ENCODE measurements at regions not wholly inside any gene's neighbourhood (a gene's known extent, or its start where the extent isn't known, plus 50 kb on each side); places are given as distances from the start of the nearest gene placed in this dataset.

GRCh38 chr3:153783741-153784480, 337.3 kb upstream of the ARHGEF26 start:
- TF ChIP-seq HDAC2 (IDR thresholded peaks at IDR 0.05) (no peak), ZC3H11A (IDR thresholded peaks at IDR 0.05) (no peak), CBX8 (IDR thresholded peaks at IDR 0.05) (no peak), KDM1A (IDR thresholded peaks at IDR 0.05; ENCODE audit: low read depth) (no peak), E2F6 (IDR thresholded peaks at IDR 0.05; ENCODE audit: borderline replicate concordance, low read depth) (no peak), HMGXB4 (CRISPR knock-in tag; IDR thresholded peaks at IDR 0.05; ENCODE audit: borderline replicate concordance) (no peak), ATOH8 (CRISPR knock-in tag; IDR thresholded peaks at IDR 0.05; ENCODE audit: low read depth) (no peak), SMC3 (IDR thresholded peaks at IDR 0.05) (no peak), NFE2L2 (conservative IDR thresholded peaks at IDR 0.05; ENCODE audit: low read length) (no peak), RCOR1 (IDR thresholded peaks at IDR 0.05; ENCODE audit: low read depth, low read length) (no peak), MAFK (IDR thresholded peaks at IDR 0.05; ENCODE audit: partially characterized antibody) (no peak), TFCP2L1 (CRISPR knock-in tag; IDR thresholded peaks at IDR 0.05) (no peak), CEBPB (IDR thresholded peaks at IDR 0.05) (no peak), ZSCAN20 (CRISPR knock-in tag; IDR thresholded peaks at IDR 0.05) (no peak), ESRRA (IDR thresholded peaks at IDR 0.05; ENCODE audit: borderline replicate concordance, low read length) (no peak), PBX3 (IDR thresholded peaks at IDR 0.05) (no peak)
- no peak for ATAC-seq
- POLR2A ChIA-PET: no interaction called here

GRCh38 chr3:153785901-153786300, 335.3 kb upstream of the ARHGEF26 start:
- DNase-seq (ENCODE audit: low read depth in 1 of 2, low spot score in 1 of 2) (peak in 1 of 2 experiments; percentile 9), ATAC-seq (no peak), FAIRE-seq (no peak)
- H3K27ac ChIP-seq: no peak overlapping the region
- CTCF ChIA-PET: interaction anchor here (2.0 kb wide), 1 partner anchor 17 kb away, joined by 7 read pairs; no protein-coding TSS in a partner anchor
- H3K9me3 ChIP-seq: no peaks in the 10 kb centered on the region
- WGBS (ENCODE audit: missing lambda C conversion rate): 22% methylated on average over 3 of the region's 3 CpGs
- H3K4me3 ChIP-seq: no peak overlapping the region
- H3K4me2 ChIP-seq: no peak overlapping the region
- POLR2A ChIA-PET: no interaction called here
- no peaks in the 10 kb centered on the region for H3K4me1 ChIP-seq
- no peak for TF ChIP-seq SMC3 (IDR thresholded peaks at IDR 0.05)
- no peak for TF ChIP-seq CTCF (IDR thresholded peaks at IDR 0.05)
- no peak for TF ChIP-seq NPAS2 (CRISPR knock-in tag; IDR thresholded peaks at IDR 0.05; ENCODE audit: borderline replicate concordance)
- no peak for TF ChIP-seq HDAC2 (IDR thresholded peaks at IDR 0.05)
- TF ChIP-seq RFX5 (IDR thresholded peaks at IDR 0.05): no peak
- TF ChIP-seq PBX3 (IDR thresholded peaks at IDR 0.05): no peak
- no peak for TF ChIP-seq BCL3 (IDR thresholded peaks at IDR 0.05)
- TF ChIP-seq KDM5A (IDR thresholded peaks at IDR 0.05): no peak
- TF ChIP-seq HMGXB4 (CRISPR knock-in tag; IDR thresholded peaks at IDR 0.05; ENCODE audit: borderline replicate concordance): no peak
- TF ChIP-seq EP300 (IDR thresholded peaks at IDR 0.05): no peak
- TF ChIP-seq HEYL (CRISPR knock-in tag; IDR thresholded peaks at IDR 0.05): no peak
- no peak for TF ChIP-seq ZC3H11A (IDR thresholded peaks at IDR 0.05)
- no peak for TF ChIP-seq ZSCAN20 (CRISPR knock-in tag; IDR thresholded peaks at IDR 0.05)
- no peak for TF ChIP-seq CHD2 (IDR thresholded peaks at IDR 0.05; ENCODE audit: low read length, partially characterized antibody)

More at GRCh38 chr3:153783741-153784480, 337.3 kb upstream of the ARHGEF26 start:
- Histone ChIP-seq H3K4me2 (no peak overlapping the region), H3K27ac (no peak overlapping the region), H3K4me1 (no peaks in the 10 kb centered on the region), H3K9me3 (no peaks in the 10 kb centered on the region), H3K4me3 (no peak overlapping the region)
- CTCF ChIA-PET: interaction anchor here (1.2 kb wide), 1 partner anchor 8 kb away, joined by 3 read pairs; no protein-coding TSS in a partner anchor
- no peak for DNase-seq (ENCODE audit: low read depth in 1 of 2, low spot score in 1 of 2)
- FAIRE-seq: no peak
- WGBS (ENCODE audit: missing lambda C conversion rate): 2% methylated on average over 3 of the region's 3 CpGs

All from A549 (cell line).